BJ (cell line): ENCODE measurements at regions not wholly inside any gene's neighbourhood (a gene's known extent, or its start where the extent isn't known, plus 50 kb on each side); places are given as distances from the start of the nearest gene placed in this dataset.

Experiments used
- CTCF ChIA-PET: fragments of 350-600 bp; formaldehyde crosslinking; extraction: SDS; loops from one replicate; lab custom pipeline; 2021; ENCODE audit warnings: antibody characterized with exemption, inconsistent platforms; lab: Yijun Ruan, JAX
- POLR2A ChIA-PET: fragments of 300-600 bp; sonication (Branson Sonifier 250); formaldehyde crosslinking; extraction: SDS; loops from one replicate; lab custom pipeline; 2021; ENCODE audit warnings: antibody characterized with exemption; lab: Charles Lee
- DNase-seq: peaks from one replicate; pipeline ENCODE4 v3.0.0-alpha.2; 2011; ENCODE audit warnings: low read depth
- H3K27me3 ChIP-seq: 2 replicates; pipeline ENCODE4 v1.6.0; 2011; ENCODE audit warnings: low read length; ENCODE audit not compliant: control insufficient read depth, insufficient read depth
- H3K36me3 ChIP-seq: 2 replicates; pipeline ENCODE4 v1.5.1; 2011; ENCODE audit warnings: low read length; ENCODE audit not compliant: control insufficient read depth, insufficient read depth
- H3K4me3 ChIP-seq: 2 replicates; pipeline ENCODE4 v1.5.1; 2011; ENCODE audit warnings: low read depth, mild to moderate bottlenecking, control low read depth, low read length
- TF ChIP-seq, protein P1 (sequence below): IDR thresholded peaks from 2 replicates; pipeline ENCODE4 v1.5.1; 2011; ENCODE audit warnings: low read depth, mild to moderate bottlenecking, control low read depth, inconsistent platforms, low read length, moderate library complexity; ENCODE audit not compliant: insufficient read depth

DNA sequence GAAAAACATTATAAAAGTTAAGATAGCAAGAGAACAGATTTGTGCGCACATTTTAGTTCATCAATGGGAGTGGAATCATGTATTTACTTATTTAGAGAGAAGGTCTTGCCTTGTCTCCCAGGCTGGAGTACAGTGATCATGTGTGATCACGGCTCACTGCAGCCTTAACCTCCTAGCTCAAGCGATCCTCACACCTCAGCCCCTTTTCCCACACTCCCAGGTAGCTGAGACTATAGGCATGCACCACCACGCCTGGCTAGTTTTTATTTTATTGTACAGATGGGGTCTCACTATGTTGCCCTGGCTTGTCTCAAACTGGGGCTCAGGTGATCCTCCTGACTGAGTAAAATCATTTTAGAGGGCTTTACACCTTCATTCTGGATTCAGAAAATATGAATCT, 72.3 kb upstream of the ADGRF1 start:
- TF ChIP-seq, protein P1, sequence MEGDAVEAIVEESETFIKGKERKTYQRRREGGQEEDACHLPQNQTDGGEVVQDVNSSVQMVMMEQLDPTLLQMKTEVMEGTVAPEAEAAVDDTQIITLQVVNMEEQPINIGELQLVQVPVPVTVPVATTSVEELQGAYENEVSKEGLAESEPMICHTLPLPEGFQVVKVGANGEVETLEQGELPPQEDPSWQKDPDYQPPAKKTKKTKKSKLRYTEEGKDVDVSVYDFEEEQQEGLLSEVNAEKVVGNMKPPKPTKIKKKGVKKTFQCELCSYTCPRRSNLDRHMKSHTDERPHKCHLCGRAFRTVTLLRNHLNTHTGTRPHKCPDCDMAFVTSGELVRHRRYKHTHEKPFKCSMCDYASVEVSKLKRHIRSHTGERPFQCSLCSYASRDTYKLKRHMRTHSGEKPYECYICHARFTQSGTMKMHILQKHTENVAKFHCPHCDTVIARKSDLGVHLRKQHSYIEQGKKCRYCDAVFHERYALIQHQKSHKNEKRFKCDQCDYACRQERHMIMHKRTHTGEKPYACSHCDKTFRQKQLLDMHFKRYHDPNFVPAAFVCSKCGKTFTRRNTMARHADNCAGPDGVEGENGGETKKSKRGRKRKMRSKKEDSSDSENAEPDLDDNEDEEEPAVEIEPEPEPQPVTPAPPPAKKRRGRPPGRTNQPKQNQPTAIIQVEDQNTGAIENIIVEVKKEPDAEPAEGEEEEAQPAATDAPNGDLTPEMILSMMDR = no peak
- H3K27me3 ChIP-seq = no peaks in the 10 kb centered on the region
- POLR2A ChIA-PET = no interaction called here
- H3K4me3 ChIP-seq = no peak overlapping the region
- CTCF ChIA-PET = no interaction called here
- H3K36me3 ChIP-seq = no peaks in the 10 kb centered on the region
- DNase-seq = no peak

DNA sequence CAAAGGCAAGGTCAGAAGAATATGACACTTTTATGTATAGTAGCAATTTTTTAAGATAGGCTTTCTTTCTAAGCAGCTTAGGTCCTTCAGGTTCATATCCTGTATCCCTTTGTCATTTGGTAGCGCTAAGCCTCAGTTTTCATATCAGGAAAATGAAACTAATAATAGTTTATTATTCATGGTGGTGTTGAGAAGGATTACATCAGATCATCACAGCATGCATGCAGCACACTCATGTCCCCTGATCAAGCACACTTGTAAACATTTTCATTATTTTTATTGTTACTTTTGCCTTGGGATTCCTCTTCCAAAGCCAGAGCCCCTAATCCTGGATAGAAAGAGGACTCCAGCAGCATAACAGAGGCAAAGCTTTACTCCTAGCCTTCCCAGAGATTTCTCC, 70.2 kb upstream of the ADGRF1 start:
- POLR2A ChIA-PET = no interaction called here
- Histone ChIP-seq H3K27me3 (no peaks in the 10 kb centered on the region; the same call in 1 of the 2 replicates), H3K4me3 (no peak overlapping the region), H3K36me3 (no peaks in the 10 kb centered on the region)
- CTCF ChIA-PET = interaction anchor here (1.0 to 2.1 kb wide), 3 partner anchors 9 to 14 kb away, joined by 3 to 8 read pairs (median 5); no protein-coding TSS in a partner anchor
- no peak for DNase-seq
- TF ChIP-seq, protein P1 = no peak

DNA sequence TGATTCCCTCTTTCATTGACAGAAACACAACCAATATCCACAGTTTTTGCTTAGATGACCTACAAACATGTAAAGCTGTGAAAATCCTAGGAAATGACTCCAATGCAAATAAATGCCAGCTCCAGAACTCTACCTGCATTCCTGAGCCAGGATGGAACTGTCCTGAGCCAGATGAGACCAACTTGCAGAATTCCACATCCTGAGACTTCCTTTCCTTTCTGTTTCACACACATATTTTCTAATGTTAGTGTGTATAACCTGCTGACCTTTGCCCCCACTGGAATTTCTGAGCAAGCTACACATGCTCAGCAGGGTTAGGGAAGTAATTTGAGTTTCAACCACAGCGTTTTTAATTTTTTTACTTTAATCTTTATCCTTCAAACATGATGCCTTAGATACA, 69.6 kb upstream of the ADGRF1 start:
- POLR2A ChIA-PET = no interaction called here
- Histone ChIP-seq H3K36me3 (no peaks in the 10 kb centered on the region), H3K4me3 (no peak overlapping the region), H3K27me3 (no peaks in the 10 kb centered on the region; the same call in 1 of the 2 replicates)
- CTCF ChIA-PET = interaction anchor here (1.7 kb wide), 1 partner anchor 8 kb away, joined by 5 read pairs; no protein-coding TSS in a partner anchor
- TF ChIP-seq, protein P1 = no peak
- DNase-seq = no peak

DNA sequence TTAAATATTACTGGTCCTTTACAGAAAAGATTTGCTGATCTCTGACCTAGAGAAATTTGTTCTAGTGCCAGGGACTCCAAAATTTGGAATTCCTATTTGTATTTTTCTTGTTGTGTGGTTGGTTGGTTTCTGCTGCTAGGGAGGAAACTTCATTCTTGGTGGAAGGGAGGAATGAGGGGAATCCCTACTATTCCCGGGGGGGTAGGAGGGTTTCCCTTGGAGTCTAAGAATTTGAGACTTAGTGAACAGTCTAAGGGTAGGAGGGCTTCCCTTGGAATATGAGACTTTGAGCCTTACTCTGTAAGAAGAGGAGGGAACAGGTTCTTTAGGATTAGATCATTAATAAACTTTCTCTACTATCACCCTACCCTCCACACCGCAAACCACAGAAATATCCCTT, 67.1 kb upstream of the ADGRF1 start:
- Histone ChIP-seq H3K4me3 (no peak overlapping the region), H3K27me3 (no peaks in the 10 kb centered on the region; the same call in 1 of the 2 replicates), H3K36me3 (no peaks in the 10 kb centered on the region)
- DNase-seq = no peak
- ChIA-PET POLR2A (no interaction called here), CTCF (interaction anchor here (1.0 kb wide), 1 partner anchor 8 kb away, joined by 3 read pairs; no protein-coding TSS in a partner anchor)
- TF ChIP-seq, protein P1 = no peak

DNA sequence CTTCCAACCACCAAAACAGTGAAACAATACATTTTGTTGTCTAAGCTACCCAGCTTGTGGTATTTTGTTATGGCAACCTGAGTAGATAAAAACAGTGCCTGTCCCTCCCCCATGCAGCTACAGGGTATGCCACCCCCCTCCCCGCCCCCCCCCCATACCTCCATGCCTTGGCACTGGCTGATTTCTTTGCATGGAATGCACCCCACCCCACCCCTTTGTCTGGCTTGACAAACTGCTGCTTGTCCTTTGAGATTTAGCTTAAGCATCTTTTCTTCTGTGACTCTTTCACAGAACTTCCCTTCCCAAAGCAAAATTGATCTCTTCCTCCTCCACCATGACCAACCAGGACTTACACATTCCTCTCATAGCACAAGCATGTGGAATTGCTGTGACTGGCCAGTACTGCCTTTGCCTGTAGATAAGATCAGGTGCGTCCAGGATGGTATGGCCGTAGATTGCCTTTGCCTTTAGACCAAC, 64.6 kb upstream of the ADGRF1 start:
- TF ChIP-seq, protein P1 = no peak
- Histone ChIP-seq H3K27me3 (no peaks in the 10 kb centered on the region; the same call in 1 of the 2 replicates), H3K36me3 (no peaks in the 10 kb centered on the region), H3K4me3 (no peak overlapping the region)
- ChIA-PET POLR2A (no interaction called here), CTCF (interaction anchor here (1.7 kb wide), 1 partner anchor 203 kb away, joined by 5 read pairs; the partner anchor contains the start of gene TNFRSF21)
- no peak for DNase-seq
